Hepatocyte (in vitro differentiated cells): ENCODE measurements at regions not wholly inside any gene's neighbourhood (a gene's known extent, or its start where the extent isn't known, plus 50 kb on each side); places are given as distances from the start of the nearest gene placed in this dataset.

Experiments
- EZH2 ChIP-seq: fragments of 200-600 bp; sonication (generic); IDR thresholded peaks from 2 replicates; pipeline ENCODE4 v1.6.1; 2016; ENCODE audit warnings: antibody characterized with exemption, mild to moderate bottlenecking, borderline replicate concordance
- EZH2phosphoT487 ChIP-seq: fragments of 200-600 bp; sonication (generic); IDR thresholded peaks from one replicate; pipeline ENCODE4 v1.6.1; 2018; ENCODE audit warnings: antibody characterized with exemption, mild to moderate bottlenecking, low read depth, moderate library complexity; ENCODE audit not compliant: unreplicated experiment, severe bottlenecking
- TF ChIP-seq, protein P1 (sequence below): fragments of 200-600 bp; sonication (generic); IDR thresholded peaks from 2 replicates; pipeline ENCODE4 v1.5.1; 2016; ENCODE audit warnings: antibody characterized with exemption, mild to moderate bottlenecking; ENCODE audit not compliant: poor library complexity

DNA sequence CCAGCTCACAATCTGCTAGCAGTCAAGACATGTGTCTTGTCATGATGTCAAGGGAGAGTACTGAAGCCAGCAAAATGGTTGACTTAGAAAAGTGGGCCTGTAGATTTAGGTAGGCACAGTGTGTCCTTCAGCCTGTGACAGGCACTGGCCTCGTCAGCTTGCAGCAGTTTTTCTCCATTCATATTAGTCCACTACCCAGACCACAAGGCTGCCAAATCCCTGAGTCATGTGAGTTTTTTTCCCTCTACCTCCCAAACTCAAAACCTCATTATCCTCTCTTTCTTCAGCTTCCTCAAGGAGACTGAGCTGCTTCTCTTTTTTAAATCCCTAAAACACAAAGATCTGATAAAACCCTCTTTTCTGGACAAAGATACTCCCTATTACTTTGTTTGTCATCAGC lies 102.6 kb upstream of the HS3ST3A1 start:
- TF ChIP-seq, protein P1, sequence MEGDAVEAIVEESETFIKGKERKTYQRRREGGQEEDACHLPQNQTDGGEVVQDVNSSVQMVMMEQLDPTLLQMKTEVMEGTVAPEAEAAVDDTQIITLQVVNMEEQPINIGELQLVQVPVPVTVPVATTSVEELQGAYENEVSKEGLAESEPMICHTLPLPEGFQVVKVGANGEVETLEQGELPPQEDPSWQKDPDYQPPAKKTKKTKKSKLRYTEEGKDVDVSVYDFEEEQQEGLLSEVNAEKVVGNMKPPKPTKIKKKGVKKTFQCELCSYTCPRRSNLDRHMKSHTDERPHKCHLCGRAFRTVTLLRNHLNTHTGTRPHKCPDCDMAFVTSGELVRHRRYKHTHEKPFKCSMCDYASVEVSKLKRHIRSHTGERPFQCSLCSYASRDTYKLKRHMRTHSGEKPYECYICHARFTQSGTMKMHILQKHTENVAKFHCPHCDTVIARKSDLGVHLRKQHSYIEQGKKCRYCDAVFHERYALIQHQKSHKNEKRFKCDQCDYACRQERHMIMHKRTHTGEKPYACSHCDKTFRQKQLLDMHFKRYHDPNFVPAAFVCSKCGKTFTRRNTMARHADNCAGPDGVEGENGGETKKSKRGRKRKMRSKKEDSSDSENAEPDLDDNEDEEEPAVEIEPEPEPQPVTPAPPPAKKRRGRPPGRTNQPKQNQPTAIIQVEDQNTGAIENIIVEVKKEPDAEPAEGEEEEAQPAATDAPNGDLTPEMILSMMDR = no peak
- TF ChIP-seq EZH2 (no peak), EZH2phosphoT487 (no peak)
